K562 (cell line): ENCODE measurements at regions not wholly inside any gene's neighbourhood (a gene's known extent, or its start where the extent isn't known, plus 50 kb on each side); places are given as distances from the start of the nearest gene placed in this dataset.

Experiments used
- CBFA2T3 ChIP-seq: fragments of 450-650 bp; IDR thresholded peaks from 2 replicates; pipeline ENCODE4 v1.6.1; 2017
- DACH1 ChIP-seq: fragments of 450-650 bp; IDR thresholded peaks from 2 replicates; pipeline ENCODE4 v1.6.1; 2018; ENCODE audit not compliant: partially characterized antibody
- KDM2B ChIP-seq: fragments of 250-450 bp; sonication (Bioruptor Pico); IDR thresholded peaks from 2 replicates; pipeline ENCODE4 v1.8.0; 2021; ENCODE audit warnings: mild to moderate bottlenecking, moderate library complexity
- KHSRP ChIP-seq: fragments of 450-650 bp; IDR thresholded peaks from 2 replicates; pipeline ENCODE4 v1.6.1; 2017
- TF ChIP-seq, protein P1 (sequence below): sonication (generic); formaldehyde crosslinking; IDR thresholded peaks from 2 replicates; pipeline ENCODE4 v1.4.0; 2020; ENCODE audit warnings: mild to moderate bottlenecking, missing genetic modification reagents
- TF ChIP-seq, protein P2 (sequence below), 2 experiments: fragments of 200-800 bp in 1 of 2; sonication (Bioruptor generic) in 1 of 2; sonication (generic) in 1 of 2; formaldehyde crosslinking in 1 of 2; IDR thresholded peaks in 1 of 2; conservative IDR thresholded peaks in 1 of 2; 2 replicates each; pipeline versions ENCODE4 v1.5.0 to v1.6.1; 2016 to 2020; ENCODE audit warnings: missing compliant biosample characterization in 1 of 2, missing genetic modification characterization in 1 of 2, missing genetic modification reagents in 1 of 2
- TF ChIP-seq, protein P3 (sequence below): fragments of 200-600 bp; sonication (generic); IDR thresholded peaks from one replicate; pipeline ENCODE4 v1.6.1; 2012; ENCODE audit warnings: mild to moderate bottlenecking, low read depth, low read length, inconsistent platforms
- TF ChIP-seq, protein P4 (sequence below), 2 experiments: fragments of 450-650 bp in 1 of 2; IDR thresholded peaks; 2 replicates each; pipeline ENCODE4 v1.6.1; 2011 to 2017; ENCODE audit warnings: low read depth in 2 of 2, antibody characterized with exemption in 1 of 2, borderline replicate concordance in 1 of 2, low read length in 1 of 2, mild to moderate bottlenecking in 1 of 2, mixed read lengths in 1 of 2; ENCODE audit not compliant: control insufficient read depth in 1 of 2

DNA sequence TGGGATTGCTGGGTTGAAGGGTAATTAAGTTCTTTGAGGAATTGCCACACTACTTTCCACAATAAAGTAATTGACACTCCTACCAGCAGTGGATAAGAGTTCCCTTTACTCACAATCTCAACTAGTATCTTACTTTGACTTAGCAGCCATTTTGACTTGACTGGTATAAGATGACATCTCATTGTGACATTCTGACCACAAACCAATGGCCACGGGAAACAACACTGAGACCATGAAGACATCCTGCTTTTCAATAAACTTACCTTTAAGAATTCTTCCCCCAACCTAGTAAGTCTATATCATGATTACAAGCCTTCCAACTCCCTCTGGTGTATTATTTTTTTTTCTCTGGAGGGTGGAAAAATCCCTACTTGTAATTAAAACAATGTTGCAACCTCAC lies 66.9 kb upstream of the WDR1 start (continued):
- TF ChIP-seq, protein P1, sequence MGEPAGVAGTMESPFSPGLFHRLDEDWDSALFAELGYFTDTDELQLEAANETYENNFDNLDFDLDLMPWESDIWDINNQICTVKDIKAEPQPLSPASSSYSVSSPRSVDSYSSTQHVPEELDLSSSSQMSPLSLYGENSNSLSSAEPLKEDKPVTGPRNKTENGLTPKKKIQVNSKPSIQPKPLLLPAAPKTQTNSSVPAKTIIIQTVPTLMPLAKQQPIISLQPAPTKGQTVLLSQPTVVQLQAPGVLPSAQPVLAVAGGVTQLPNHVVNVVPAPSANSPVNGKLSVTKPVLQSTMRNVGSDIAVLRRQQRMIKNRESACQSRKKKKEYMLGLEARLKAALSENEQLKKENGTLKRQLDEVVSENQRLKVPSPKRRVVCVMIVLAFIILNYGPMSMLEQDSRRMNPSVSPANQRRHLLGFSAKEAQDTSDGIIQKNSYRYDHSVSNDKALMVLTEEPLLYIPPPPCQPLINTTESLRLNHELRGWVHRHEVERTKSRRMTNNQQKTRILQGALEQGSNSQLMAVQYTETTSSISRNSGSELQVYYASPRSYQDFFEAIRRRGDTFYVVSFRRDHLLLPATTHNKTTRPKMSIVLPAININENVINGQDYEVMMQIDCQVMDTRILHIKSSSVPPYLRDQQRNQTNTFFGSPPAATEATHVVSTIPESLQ (CRISPR knock-in tag) = no peak
- TF ChIP-seq, protein P2, sequence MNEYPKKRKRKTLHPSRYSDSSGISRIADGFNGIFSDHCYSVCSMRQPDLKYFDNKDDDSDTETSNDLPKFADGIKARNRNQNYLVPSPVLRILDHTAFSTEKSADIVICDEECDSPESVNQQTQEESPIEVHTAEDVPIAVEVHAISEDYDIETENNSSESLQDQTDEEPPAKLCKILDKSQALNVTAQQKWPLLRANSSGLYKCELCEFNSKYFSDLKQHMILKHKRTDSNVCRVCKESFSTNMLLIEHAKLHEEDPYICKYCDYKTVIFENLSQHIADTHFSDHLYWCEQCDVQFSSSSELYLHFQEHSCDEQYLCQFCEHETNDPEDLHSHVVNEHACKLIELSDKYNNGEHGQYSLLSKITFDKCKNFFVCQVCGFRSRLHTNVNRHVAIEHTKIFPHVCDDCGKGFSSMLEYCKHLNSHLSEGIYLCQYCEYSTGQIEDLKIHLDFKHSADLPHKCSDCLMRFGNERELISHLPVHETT (CRISPR knock-in tag; conservative IDR thresholded peaks at IDR 0.05 in 1 of 2, IDR thresholded peaks at IDR 0.05 in 1 of 2) = peak in 1 of 2 experiments; percentile 94; a peak in 2 of 4 replicates
- TF ChIP-seq DACH1 (no peak), KDM2B (CRISPR knock-in tag) (no peak), CBFA2T3 (no peak), KHSRP (no peak)
- TF ChIP-seq, protein P3, sequence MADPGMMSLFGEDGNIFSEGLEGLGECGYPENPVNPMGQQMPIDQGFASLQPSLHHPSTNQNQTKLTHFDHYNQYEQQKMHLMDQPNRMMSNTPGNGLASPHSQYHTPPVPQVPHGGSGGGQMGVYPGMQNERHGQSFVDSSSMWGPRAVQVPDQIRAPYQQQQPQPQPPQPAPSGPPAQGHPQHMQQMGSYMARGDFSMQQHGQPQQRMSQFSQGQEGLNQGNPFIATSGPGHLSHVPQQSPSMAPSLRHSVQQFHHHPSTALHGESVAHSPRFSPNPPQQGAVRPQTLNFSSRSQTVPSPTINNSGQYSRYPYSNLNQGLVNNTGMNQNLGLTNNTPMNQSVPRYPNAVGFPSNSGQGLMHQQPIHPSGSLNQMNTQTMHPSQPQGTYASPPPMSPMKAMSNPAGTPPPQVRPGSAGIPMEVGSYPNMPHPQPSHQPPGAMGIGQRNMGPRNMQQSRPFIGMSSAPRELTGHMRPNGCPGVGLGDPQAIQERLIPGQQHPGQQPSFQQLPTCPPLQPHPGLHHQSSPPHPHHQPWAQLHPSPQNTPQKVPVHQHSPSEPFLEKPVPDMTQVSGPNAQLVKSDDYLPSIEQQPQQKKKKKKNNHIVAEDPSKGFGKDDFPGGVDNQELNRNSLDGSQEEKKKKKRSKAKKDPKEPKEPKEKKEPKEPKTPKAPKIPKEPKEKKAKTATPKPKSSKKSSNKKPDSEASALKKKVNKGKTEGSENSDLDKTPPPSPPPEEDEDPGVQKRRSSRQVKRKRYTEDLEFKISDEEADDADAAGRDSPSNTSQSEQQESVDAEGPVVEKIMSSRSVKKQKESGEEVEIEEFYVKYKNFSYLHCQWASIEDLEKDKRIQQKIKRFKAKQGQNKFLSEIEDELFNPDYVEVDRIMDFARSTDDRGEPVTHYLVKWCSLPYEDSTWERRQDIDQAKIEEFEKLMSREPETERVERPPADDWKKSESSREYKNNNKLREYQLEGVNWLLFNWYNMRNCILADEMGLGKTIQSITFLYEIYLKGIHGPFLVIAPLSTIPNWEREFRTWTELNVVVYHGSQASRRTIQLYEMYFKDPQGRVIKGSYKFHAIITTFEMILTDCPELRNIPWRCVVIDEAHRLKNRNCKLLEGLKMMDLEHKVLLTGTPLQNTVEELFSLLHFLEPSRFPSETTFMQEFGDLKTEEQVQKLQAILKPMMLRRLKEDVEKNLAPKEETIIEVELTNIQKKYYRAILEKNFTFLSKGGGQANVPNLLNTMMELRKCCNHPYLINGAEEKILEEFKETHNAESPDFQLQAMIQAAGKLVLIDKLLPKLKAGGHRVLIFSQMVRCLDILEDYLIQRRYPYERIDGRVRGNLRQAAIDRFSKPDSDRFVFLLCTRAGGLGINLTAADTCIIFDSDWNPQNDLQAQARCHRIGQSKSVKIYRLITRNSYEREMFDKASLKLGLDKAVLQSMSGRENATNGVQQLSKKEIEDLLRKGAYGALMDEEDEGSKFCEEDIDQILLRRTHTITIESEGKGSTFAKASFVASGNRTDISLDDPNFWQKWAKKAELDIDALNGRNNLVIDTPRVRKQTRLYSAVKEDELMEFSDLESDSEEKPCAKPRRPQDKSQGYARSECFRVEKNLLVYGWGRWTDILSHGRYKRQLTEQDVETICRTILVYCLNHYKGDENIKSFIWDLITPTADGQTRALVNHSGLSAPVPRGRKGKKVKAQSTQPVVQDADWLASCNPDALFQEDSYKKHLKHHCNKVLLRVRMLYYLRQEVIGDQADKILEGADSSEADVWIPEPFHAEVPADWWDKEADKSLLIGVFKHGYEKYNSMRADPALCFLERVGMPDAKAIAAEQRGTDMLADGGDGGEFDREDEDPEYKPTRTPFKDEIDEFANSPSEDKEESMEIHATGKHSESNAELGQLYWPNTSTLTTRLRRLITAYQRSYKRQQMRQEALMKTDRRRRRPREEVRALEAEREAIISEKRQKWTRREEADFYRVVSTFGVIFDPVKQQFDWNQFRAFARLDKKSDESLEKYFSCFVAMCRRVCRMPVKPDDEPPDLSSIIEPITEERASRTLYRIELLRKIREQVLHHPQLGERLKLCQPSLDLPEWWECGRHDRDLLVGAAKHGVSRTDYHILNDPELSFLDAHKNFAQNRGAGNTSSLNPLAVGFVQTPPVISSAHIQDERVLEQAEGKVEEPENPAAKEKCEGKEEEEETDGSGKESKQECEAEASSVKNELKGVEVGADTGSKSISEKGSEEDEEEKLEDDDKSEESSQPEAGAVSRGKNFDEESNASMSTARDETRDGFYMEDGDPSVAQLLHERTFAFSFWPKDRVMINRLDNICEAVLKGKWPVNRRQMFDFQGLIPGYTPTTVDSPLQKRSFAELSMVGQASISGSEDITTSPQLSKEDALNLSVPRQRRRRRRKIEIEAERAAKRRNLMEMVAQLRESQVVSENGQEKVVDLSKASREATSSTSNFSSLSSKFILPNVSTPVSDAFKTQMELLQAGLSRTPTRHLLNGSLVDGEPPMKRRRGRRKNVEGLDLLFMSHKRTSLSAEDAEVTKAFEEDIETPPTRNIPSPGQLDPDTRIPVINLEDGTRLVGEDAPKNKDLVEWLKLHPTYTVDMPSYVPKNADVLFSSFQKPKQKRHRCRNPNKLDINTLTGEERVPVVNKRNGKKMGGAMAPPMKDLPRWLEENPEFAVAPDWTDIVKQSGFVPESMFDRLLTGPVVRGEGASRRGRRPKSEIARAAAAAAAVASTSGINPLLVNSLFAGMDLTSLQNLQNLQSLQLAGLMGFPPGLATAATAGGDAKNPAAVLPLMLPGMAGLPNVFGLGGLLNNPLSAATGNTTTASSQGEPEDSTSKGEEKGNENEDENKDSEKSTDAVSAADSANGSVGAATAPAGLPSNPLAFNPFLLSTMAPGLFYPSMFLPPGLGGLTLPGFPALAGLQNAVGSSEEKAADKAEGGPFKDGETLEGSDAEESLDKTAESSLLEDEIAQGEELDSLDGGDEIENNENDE = no peak
- TF ChIP-seq, protein P4, sequence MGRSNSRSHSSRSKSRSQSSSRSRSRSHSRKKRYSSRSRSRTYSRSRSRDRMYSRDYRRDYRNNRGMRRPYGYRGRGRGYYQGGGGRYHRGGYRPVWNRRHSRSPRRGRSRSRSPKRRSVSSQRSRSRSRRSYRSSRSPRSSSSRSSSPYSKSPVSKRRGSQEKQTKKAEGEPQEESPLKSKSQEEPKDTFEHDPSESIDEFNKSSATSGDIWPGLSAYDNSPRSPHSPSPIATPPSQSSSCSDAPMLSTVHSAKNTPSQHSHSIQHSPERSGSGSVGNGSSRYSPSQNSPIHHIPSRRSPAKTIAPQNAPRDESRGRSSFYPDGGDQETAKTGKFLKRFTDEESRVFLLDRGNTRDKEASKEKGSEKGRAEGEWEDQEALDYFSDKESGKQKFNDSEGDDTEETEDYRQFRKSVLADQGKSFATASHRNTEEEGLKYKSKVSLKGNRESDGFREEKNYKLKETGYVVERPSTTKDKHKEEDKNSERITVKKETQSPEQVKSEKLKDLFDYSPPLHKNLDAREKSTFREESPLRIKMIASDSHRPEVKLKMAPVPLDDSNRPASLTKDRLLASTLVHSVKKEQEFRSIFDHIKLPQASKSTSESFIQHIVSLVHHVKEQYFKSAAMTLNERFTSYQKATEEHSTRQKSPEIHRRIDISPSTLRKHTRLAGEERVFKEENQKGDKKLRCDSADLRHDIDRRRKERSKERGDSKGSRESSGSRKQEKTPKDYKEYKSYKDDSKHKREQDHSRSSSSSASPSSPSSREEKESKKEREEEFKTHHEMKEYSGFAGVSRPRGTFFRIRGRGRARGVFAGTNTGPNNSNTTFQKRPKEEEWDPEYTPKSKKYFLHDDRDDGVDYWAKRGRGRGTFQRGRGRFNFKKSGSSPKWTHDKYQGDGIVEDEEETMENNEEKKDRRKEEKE (IDR thresholded peaks at IDR 0.05; ENCODE audit: borderline replicate concordance in 1 of 2, control insufficient read depth in 1 of 2, low read depth in 2 of 2, low read length in 1 of 2) = no peak
